Ascending aorta (tissue), 2 donors: ENCODE measurements at regions not wholly inside any gene's neighbourhood (a gene's known extent, or its start where the extent isn't known, plus 50 kb on each side); places are given as distances from the start of the nearest gene placed in this dataset.

Experiments
- DNase-seq, 2 donors: peaks; one replicate each; pipeline ENCODE4 v3.0.0-alpha.2; 2019; ENCODE audit warnings: low spot score in 2 of 2
- H3K27ac ChIP-seq, 2 donors: fragments of 200-600 bp; sonication (generic); one replicate each; pipeline ENCODE4 v1.5.1; 2016 to 2017; ENCODE audit warnings: mild to moderate bottlenecking in 1 of 2
- H3K27me3 ChIP-seq: fragments of 200-600 bp; sonication (generic); one replicate; pipeline ENCODE4 v1.5.1; 2017
- H3K36me3 ChIP-seq, 2 donors: fragments of 200-600 bp; sonication (generic); one replicate each; pipeline ENCODE4 v1.5.1; 2016
- H3K4me1 ChIP-seq, 2 donors: fragments of 200-600 bp; sonication (generic); one replicate each; pipeline ENCODE4 v1.5.1; 2016 to 2017; ENCODE audit warnings: mild to moderate bottlenecking in 1 of 2
- H3K4me3 ChIP-seq, 2 donors: fragments of 200-600 bp; sonication (generic); one replicate each; pipeline ENCODE4 v1.5.1; 2016 to 2017; ENCODE audit warnings: mild to moderate bottlenecking in 1 of 2
- H3K9me3 ChIP-seq, 2 donors: fragments of 200-600 bp; sonication (generic); one replicate each; pipeline ENCODE4 v1.5.1; 2016
- CTCF ChIP-seq, 3 experiments: fragments of 200-600 bp in 2 of 3; fragments of 450-650 bp in 1 of 3; sonication (generic) in 2 of 3; IDR thresholded peaks; one replicate each; pipeline ENCODE4 v1.5.1; 2016 to 2019; ENCODE audit warnings: antibody characterized with exemption in 3 of 3, mild to moderate bottlenecking in 1 of 3, moderate library complexity in 1 of 3
- intact Hi-C: fragments of 100-400 bp; cut with DNase I; formaldehyde crosslinking; loops from one replicate; pipeline ENCODE4 v1.15.1; 2023

- Histone ChIP-seq H3K36me3 (no peaks in the 10 kb centered on the region), H3K9me3 (peaks cover 0 to 11% of the 10 kb centered on the region in 2 donors), H3K27ac (no peak overlapping the region), H3K27me3 (no peaks in the 10 kb centered on the region), H3K4me1 (no peaks in the 10 kb centered on the region), H3K4me3 (no peak overlapping the region)
- no peak for TF ChIP-seq CTCF (IDR thresholded peaks at IDR 0.05)
- intact Hi-C loops = no loop called here
- no peak for DNase-seq
These were observed 218.8 kb downstream of the CTTN start for GRCh38 chr11:70616938-70617654.

GRCh38 chr11:70618431-70619101 is 220.2 kb downstream of the CTTN start:
- Histone ChIP-seq H3K27ac (no peak overlapping the region), H3K27me3 (no peaks in the 10 kb centered on the region), H3K4me1 (no peaks in the 10 kb centered on the region), H3K36me3 (no peaks in the 10 kb centered on the region), H3K4me3 (no peak overlapping the region), H3K9me3 (peaks cover 0 to 11% of the 10 kb centered on the region in 2 donors)
- no peak for DNase-seq
- intact Hi-C loops = no loop called here
- no peak for TF ChIP-seq CTCF (IDR thresholded peaks at IDR 0.05)

GRCh38 chr11:70619591-70619990 is 221.3 kb downstream of the CTTN start:
- H3K4me3 ChIP-seq = no peak overlapping the region
- no peaks in the 10 kb centered on the region for H3K4me1 ChIP-seq
- no peaks in the 10 kb centered on the region for H3K36me3 ChIP-seq
- H3K9me3 ChIP-seq = peaks cover 0 to 11% of the 10 kb centered on the region in 2 donors
- intact Hi-C loops = no loop called here
- no peaks in the 10 kb centered on the region for H3K27me3 ChIP-seq
- no peak for DNase-seq
- no peak overlapping the region for H3K27ac ChIP-seq
- no peak for TF ChIP-seq CTCF (IDR thresholded peaks at IDR 0.05)

- no peak for DNase-seq
- Histone ChIP-seq H3K4me1 (no peaks in the 10 kb centered on the region), H3K27ac (no peak overlapping the region), H3K4me3 (no peak overlapping the region), H3K36me3 (no peaks in the 10 kb centered on the region), H3K9me3 (peaks cover 0 to 7% of the 10 kb centered on the region in 2 donors), H3K27me3 (no peaks in the 10 kb centered on the region)
- intact Hi-C loops = no loop called here
- TF ChIP-seq CTCF (IDR thresholded peaks at IDR 0.05) = no peak
These were observed 222.3 kb downstream of the CTTN start for GRCh38 chr11:70620510-70621184.

GRCh38 chr11:70621241-70621640 is 222.9 kb downstream of the CTTN start:
- Histone ChIP-seq H3K4me1 (no peaks in the 10 kb centered on the region), H3K9me3 (peaks cover 0 to 7% of the 10 kb centered on the region in 2 donors), H3K4me3 (no peak overlapping the region), H3K36me3 (no peaks in the 10 kb centered on the region), H3K27ac (no peak overlapping the region), H3K27me3 (no peaks in the 10 kb centered on the region)
- DNase-seq = no peak
- no peak for TF ChIP-seq CTCF (IDR thresholded peaks at IDR 0.05)
- intact Hi-C loops = no loop called here
